GM12878 (cell line): ENCODE measurements at regions not wholly inside any gene's neighbourhood (a gene's known extent, or its start where the extent isn't known, plus 50 kb on each side); places are given as distances from the start of the nearest gene placed in this dataset.

Experiments used
- BACH1 ChIP-seq: fragments of 450-650 bp; IDR thresholded peaks from 2 replicates; pipeline ENCODE4 v1.6.1; 2017; ENCODE audit warnings: mild to moderate bottlenecking, borderline replicate concordance
- CHD1 ChIP-seq: IDR thresholded peaks from 2 replicates; pipeline ENCODE4 v1.6.1; 2012; ENCODE audit warnings: low read depth, low read length, improper control_type of control experiment
- CREB1 ChIP-seq: IDR thresholded peaks from 2 replicates; pipeline ENCODE4 v1.6.1; 2012; ENCODE audit warnings: low read depth, mild to moderate bottlenecking, inconsistent platforms
- EZH2 ChIP-seq: IDR thresholded peaks from 2 replicates; pipeline ENCODE4 v1.6.1; 2012; ENCODE audit warnings: low read depth, mild to moderate bottlenecking, control low read depth, inconsistent platforms, low read length, borderline replicate concordance; ENCODE audit not compliant: control insufficient read depth
- MTA3 ChIP-seq: IDR thresholded peaks from 2 replicates; pipeline ENCODE4 v1.6.1; 2012; ENCODE audit warnings: low read length, inconsistent platforms, borderline replicate concordance
- NFYB ChIP-seq: IDR thresholded peaks from 2 replicates; pipeline ENCODE4 v1.6.1; 2011; ENCODE audit warnings: low read depth, mild to moderate bottlenecking, low read length, improper control_type of control experiment, moderate library complexity; ENCODE audit not compliant: insufficient read depth
- RELA ChIP-seq: fragments of 450-650 bp; IDR thresholded peaks from 2 replicates; pipeline ENCODE4 v1.8.0; 2014; ENCODE audit warnings: borderline replicate concordance; ENCODE audit not compliant: partially characterized antibody
- SUZ12 ChIP-seq: fragments of 200-600 bp; sonication (generic); IDR thresholded peaks from one replicate; pipeline ENCODE4 v1.6.1; 2018; ENCODE audit warnings: antibody characterized with exemption, mild to moderate bottlenecking; ENCODE audit not compliant: unreplicated experiment
- TCF7 ChIP-seq: IDR thresholded peaks from 2 replicates; pipeline ENCODE4 v1.6.1; 2014; ENCODE audit warnings: antibody characterized with exemption, borderline replicate concordance
- YY1 ChIP-seq: IDR thresholded peaks from 2 replicates; pipeline ENCODE4 v1.6.1; 2011; ENCODE audit warnings: low read depth, mild to moderate bottlenecking, low read length
- ZNF24 ChIP-seq: fragments of 450-650 bp; IDR thresholded peaks from 2 replicates; pipeline ENCODE4 v1.6.1; 2017; ENCODE audit warnings: antibody characterized with exemption, mild to moderate bottlenecking
- TF ChIP-seq, protein P1 (sequence below): fragments of 450-650 bp; IDR thresholded peaks from 2 replicates; pipeline ENCODE4 v1.6.1; 2016; ENCODE audit warnings: mild to moderate bottlenecking
- TF ChIP-seq, protein P2 (sequence below): IDR thresholded peaks from 2 replicates; pipeline ENCODE4 v1.6.1; 2012; ENCODE audit warnings: low read depth, low read length, improper control_type of control experiment
- TF ChIP-seq, protein P3 (sequence below): fragments of 450-650 bp; formaldehyde crosslinking; IDR thresholded peaks from 2 replicates; pipeline ENCODE4 v1.4.0; 2022; ENCODE audit warnings: mild to moderate bottlenecking, moderate library complexity
- TF ChIP-seq, protein P4 (sequence below): fragments of 450-650 bp; IDR thresholded peaks from 2 replicates; pipeline ENCODE4 v1.6.1; 2018; ENCODE audit warnings: borderline replicate concordance, mild to moderate bottlenecking; ENCODE audit not compliant: partially characterized antibody

DNA sequence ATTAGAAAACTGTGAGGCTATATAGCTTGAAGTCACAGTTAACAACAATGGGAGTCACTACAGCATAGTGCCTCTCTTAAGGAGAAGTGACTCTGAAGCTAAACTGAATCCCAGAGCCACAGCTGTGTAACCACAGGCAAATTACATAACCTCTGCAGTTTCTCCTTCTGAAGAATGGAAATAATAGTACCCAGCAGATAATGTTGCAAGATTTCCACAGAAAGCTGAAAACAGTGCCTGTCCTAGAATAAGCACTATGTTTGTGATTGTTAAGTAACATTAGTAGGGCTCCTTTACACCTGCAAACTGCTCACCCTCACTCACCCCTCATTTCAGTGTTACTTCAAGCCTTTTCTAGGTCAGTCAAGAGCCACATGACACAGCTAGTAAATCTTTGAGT lies 886.7 kb downstream of the PLA2G4A start (continued):
- no peak for TF ChIP-seq MTA3
- no peak for TF ChIP-seq BACH1
- TF ChIP-seq, protein P1, sequence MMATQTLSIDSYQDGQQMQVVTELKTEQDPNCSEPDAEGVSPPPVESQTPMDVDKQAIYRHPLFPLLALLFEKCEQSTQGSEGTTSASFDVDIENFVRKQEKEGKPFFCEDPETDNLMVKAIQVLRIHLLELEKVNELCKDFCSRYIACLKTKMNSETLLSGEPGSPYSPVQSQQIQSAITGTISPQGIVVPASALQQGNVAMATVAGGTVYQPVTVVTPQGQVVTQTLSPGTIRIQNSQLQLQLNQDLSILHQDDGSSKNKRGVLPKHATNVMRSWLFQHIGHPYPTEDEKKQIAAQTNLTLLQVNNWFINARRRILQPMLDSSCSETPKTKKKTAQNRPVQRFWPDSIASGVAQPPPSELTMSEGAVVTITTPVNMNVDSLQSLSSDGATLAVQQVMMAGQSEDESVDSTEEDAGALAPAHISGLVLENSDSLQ, result no peak
- no peak for TF ChIP-seq EZH2
- TF ChIP-seq, protein P2, sequence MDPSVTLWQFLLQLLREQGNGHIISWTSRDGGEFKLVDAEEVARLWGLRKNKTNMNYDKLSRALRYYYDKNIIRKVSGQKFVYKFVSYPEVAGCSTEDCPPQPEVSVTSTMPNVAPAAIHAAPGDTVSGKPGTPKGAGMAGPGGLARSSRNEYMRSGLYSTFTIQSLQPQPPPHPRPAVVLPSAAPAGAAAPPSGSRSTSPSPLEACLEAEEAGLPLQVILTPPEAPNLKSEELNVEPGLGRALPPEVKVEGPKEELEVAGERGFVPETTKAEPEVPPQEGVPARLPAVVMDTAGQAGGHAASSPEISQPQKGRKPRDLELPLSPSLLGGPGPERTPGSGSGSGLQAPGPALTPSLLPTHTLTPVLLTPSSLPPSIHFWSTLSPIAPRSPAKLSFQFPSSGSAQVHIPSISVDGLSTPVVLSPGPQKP, result no peak
- no peak for TF ChIP-seq CREB1
- no peak for TF ChIP-seq NFYB
- TF ChIP-seq TCF7, result no peak
- TF ChIP-seq, protein P3, sequence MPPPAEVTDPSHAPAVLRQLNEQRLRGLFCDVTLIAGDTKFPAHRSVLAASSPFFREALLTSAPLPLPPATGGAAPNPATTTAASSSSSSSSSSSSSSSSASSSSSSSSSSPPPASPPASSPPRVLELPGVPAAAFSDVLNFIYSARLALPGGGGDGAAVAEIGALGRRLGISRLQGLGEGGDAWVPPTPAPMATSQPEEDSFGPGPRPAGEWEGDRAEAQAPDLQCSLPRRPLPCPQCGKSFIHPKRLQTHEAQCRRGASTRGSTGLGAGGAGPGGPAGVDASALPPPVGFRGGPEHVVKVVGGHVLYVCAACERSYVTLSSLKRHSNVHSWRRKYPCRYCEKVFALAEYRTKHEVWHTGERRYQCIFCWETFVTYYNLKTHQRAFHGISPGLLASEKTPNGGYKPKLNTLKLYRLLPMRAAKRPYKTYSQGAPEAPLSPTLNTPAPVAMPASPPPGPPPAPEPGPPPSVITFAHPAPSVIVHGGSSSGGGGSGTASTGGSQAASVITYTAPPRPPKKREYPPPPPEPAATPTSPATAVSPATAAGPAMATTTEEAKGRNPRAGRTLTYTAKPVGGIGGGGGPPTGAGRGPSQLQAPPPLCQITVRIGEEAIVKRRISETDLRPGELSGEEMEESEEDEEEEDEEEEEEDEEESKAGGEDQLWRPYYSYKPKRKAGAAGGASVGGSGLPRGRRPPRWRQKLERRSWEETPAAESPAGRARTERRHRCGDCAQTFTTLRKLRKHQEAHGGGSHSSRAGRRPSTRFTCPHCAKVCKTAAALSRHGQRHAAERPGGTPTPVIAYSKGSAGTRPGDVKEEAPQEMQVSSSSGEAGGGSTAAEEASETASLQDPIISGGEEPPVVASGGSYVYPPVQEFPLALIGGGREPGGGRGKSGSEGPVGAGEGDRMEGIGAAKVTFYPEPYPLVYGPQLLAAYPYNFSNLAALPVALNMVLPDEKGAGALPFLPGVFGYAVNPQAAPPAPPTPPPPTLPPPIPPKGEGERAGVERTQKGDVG, result no peak
- no peak for TF ChIP-seq ZNF24
- no peak for TF ChIP-seq RELA
- TF ChIP-seq, protein P4, sequence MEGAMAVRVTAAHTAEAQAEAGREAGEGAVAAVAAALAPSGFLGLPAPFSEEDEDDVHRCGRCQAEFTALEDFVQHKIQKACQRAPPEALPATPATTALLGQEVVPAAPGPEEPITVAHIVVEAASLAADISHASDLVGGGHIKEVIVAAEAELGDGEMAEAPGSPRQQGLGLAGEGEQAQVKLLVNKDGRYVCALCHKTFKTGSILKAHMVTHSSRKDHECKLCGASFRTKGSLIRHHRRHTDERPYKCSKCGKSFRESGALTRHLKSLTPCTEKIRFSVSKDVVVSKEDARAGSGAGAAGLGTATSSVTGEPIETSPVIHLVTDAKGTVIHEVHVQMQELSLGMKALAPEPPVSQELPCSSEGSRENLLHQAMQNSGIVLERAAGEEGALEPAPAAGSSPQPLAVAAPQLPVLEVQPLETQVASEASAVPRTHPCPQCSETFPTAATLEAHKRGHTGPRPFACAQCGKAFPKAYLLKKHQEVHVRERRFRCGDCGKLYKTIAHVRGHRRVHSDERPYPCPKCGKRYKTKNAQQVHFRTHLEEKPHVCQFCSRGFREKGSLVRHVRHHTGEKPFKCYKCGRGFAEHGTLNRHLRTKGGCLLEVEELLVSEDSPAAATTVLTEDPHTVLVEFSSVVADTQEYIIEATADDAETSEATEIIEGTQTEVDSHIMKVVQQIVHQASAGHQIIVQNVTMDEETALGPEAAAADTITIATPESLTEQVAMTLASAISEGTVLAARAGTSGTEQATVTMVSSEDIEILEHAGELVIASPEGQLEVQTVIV, result no peak
- TF ChIP-seq YY1, result no peak
- no peak for TF ChIP-seq SUZ12
- TF ChIP-seq CHD1, result no peak
